ENCODE measurements at regions not wholly inside any gene's neighbourhood (a gene's known extent, or its start where the extent isn't known, plus 50 kb on each side); places are given as distances from the start of the nearest gene placed in this dataset.

- Histone ChIP-seq H3F3A (ENCODE audit: insufficient read depth) (no peaks in the 10 kb centered on the region), H3K4me2 (ENCODE audit: unreplicated experiment) (no peak overlapping the region), H4K20me1 (ENCODE audit: insufficient read depth) (no peaks in the 10 kb centered on the region), H3K27ac (no peak overlapping the region), H3K27me3 (replicated peaks; ENCODE audit: insufficient read depth) (no peaks in the 10 kb centered on the region), H2AFZ (no peak overlapping the region), H3K9ac (no peak overlapping the region), H3K36me3 (ENCODE audit: low read depth) (no peaks in the 10 kb centered on the region), H3K4me3 (no peak overlapping the region), H3K79me2 (ENCODE audit: insufficient read depth) (no peaks in the 10 kb centered on the region), H3K9me3 (ENCODE audit: low read depth) (no peaks in the 10 kb centered on the region), H3K9me2 (ENCODE audit: insufficient read depth) (no peaks in the 10 kb centered on the region), H3K4me1 (ENCODE audit: insufficient read depth) (no peaks in the 10 kb centered on the region)
- in situ Hi-C loops (cut with MboI): no loop called here
- 49 to 69% methylated on average over 5 of the region's 5 CpGs for WGBS, 2 experiments (ENCODE audit: low coverage in 1 of 2, low lambda C conversion rate in 2 of 2, missing lambda C conversion rate in 2 of 2)
- DNase-seq: no peak
- TF ChIP-seq EZH2phosphoT487 (IDR thresholded peaks at IDR 0.05; ENCODE audit: insufficient read depth, low read depth) (no peak), EZH2 (IDR thresholded peaks at IDR 0.05; ENCODE audit: insufficient read depth, poor library complexity, severe bottlenecking) (no peak)
Measured at GRCh38 chr2:57399057-57399456, 647.5 kb upstream of the VRK2 start.

- DNase-seq: no peak
- H3K4me1 ChIP-seq (ENCODE audit: insufficient read depth): no peaks in the 10 kb centered on the region
- no peaks in the 10 kb centered on the region; the same call in 1 of the 2 replicates for H3K27me3 ChIP-seq (replicated peaks; ENCODE audit: insufficient read depth)
- H3K9ac ChIP-seq: no peak overlapping the region
- in situ Hi-C loops (cut with MboI): no loop called here
- no peak overlapping the region for H3K4me2 ChIP-seq (ENCODE audit: unreplicated experiment)
- no peak for TF ChIP-seq EZH2phosphoT487 (IDR thresholded peaks at IDR 0.05; ENCODE audit: insufficient read depth, low read depth)
- TF ChIP-seq EZH2 (IDR thresholded peaks at IDR 0.05; ENCODE audit: insufficient read depth, poor library complexity, severe bottlenecking): no peak
- no peak overlapping the region for H3K4me3 ChIP-seq
- H2AFZ ChIP-seq: no peak overlapping the region
- H3K9me2 ChIP-seq (ENCODE audit: insufficient read depth): no peaks in the 10 kb centered on the region
- H3F3A ChIP-seq (ENCODE audit: insufficient read depth): no peaks in the 10 kb centered on the region
- H4K20me1 ChIP-seq (ENCODE audit: insufficient read depth): no peaks in the 10 kb centered on the region
- no peaks in the 10 kb centered on the region for H3K36me3 ChIP-seq (ENCODE audit: low read depth)
- no peaks in the 10 kb centered on the region for H3K9me3 ChIP-seq (ENCODE audit: low read depth)
- 38 to 39% methylated on average over 2 of the region's 2 CpGs for WGBS, 2 experiments (ENCODE audit: low coverage in 1 of 2, low lambda C conversion rate in 2 of 2, missing lambda C conversion rate in 2 of 2)
- H3K27ac ChIP-seq: no peak overlapping the region
- no peaks in the 10 kb centered on the region for H3K79me2 ChIP-seq (ENCODE audit: insufficient read depth)
Measured at GRCh38 chr2:57402096-57402495, 644.5 kb upstream of the VRK2 start.

GRCh38 chr2:57402755-57403154 is 643.9 kb upstream of the VRK2 start:
- in situ Hi-C loops (cut with MboI): no loop called here
- Histone ChIP-seq H3K79me2 (ENCODE audit: insufficient read depth) (no peaks in the 10 kb centered on the region), H2AFZ (no peak overlapping the region), H3K27me3 (replicated peaks; ENCODE audit: insufficient read depth) (no peaks in the 10 kb centered on the region; the same call in 1 of the 2 replicates), H3K9ac (no peak overlapping the region), H3K4me3 (no peak overlapping the region), H4K20me1 (ENCODE audit: insufficient read depth) (no peaks in the 10 kb centered on the region), H3K4me1 (ENCODE audit: insufficient read depth) (no peaks in the 10 kb centered on the region), H3K27ac (no peak overlapping the region), H3K4me2 (ENCODE audit: unreplicated experiment) (no peak overlapping the region), H3F3A (ENCODE audit: insufficient read depth) (no peaks in the 10 kb centered on the region), H3K9me2 (ENCODE audit: insufficient read depth) (no peaks in the 10 kb centered on the region), H3K36me3 (ENCODE audit: low read depth) (no peaks in the 10 kb centered on the region), H3K9me3 (ENCODE audit: low read depth) (no peaks in the 10 kb centered on the region)
- no peak for DNase-seq
- WGBS, 2 experiments (ENCODE audit: low coverage in 1 of 2, low lambda C conversion rate in 2 of 2, missing lambda C conversion rate in 2 of 2): 0% methylated on average over 1 of the region's 1 CpG
- TF ChIP-seq EZH2 (IDR thresholded peaks at IDR 0.05; ENCODE audit: insufficient read depth, poor library complexity, severe bottlenecking) (no peak), EZH2phosphoT487 (IDR thresholded peaks at IDR 0.05; ENCODE audit: insufficient read depth, low read depth) (no peak)

- Histone ChIP-seq H2AFZ (no peak overlapping the region), H3K9me3 (ENCODE audit: low read depth) (no peaks in the 10 kb centered on the region), H3K4me2 (ENCODE audit: unreplicated experiment) (no peak overlapping the region), H3K27me3 (replicated peaks; ENCODE audit: insufficient read depth) (no peaks in the 10 kb centered on the region; the same call in 1 of the 2 replicates), H3K9ac (no peak overlapping the region), H3K9me2 (ENCODE audit: insufficient read depth) (no peaks in the 10 kb centered on the region), H3K4me1 (ENCODE audit: insufficient read depth) (no peaks in the 10 kb centered on the region), H3K36me3 (ENCODE audit: low read depth) (no peaks in the 10 kb centered on the region), H3K27ac (no peak overlapping the region), H3K4me3 (no peak overlapping the region), H3F3A (ENCODE audit: insufficient read depth) (no peaks in the 10 kb centered on the region), H3K79me2 (ENCODE audit: insufficient read depth) (no peaks in the 10 kb centered on the region), H4K20me1 (ENCODE audit: insufficient read depth) (no peaks in the 10 kb centered on the region)
- 16 to 17% methylated on average over 1 of the region's 1 CpG for WGBS, 2 experiments (ENCODE audit: low coverage in 1 of 2, low lambda C conversion rate in 2 of 2, missing lambda C conversion rate in 2 of 2)
- in situ Hi-C loops (cut with MboI): no loop called here
- TF ChIP-seq EZH2 (IDR thresholded peaks at IDR 0.05; ENCODE audit: insufficient read depth, poor library complexity, severe bottlenecking): no peak
- no peak for TF ChIP-seq EZH2phosphoT487 (IDR thresholded peaks at IDR 0.05; ENCODE audit: insufficient read depth, low read depth)
- no peak for DNase-seq
Measured at GRCh38 chr2:57407772-57408201, 638.8 kb upstream of the VRK2 start.

- H3K4me3 ChIP-seq: no peak overlapping the region
- TF ChIP-seq EZH2 (IDR thresholded peaks at IDR 0.05; ENCODE audit: insufficient read depth, poor library complexity, severe bottlenecking) (no peak), EZH2phosphoT487 (IDR thresholded peaks at IDR 0.05; ENCODE audit: insufficient read depth, low read depth) (no peak)
- no peaks in the 10 kb centered on the region for H3K79me2 ChIP-seq (ENCODE audit: insufficient read depth)
- no peaks in the 10 kb centered on the region for H3K36me3 ChIP-seq (ENCODE audit: low read depth)
- no peaks in the 10 kb centered on the region for H3K4me1 ChIP-seq (ENCODE audit: insufficient read depth)
- 50 to 64% methylated on average over 1 of the region's 1 CpG for WGBS, 2 experiments (ENCODE audit: low coverage in 1 of 2, low lambda C conversion rate in 2 of 2, missing lambda C conversion rate in 2 of 2)
- no peaks in the 10 kb centered on the region for H3K9me2 ChIP-seq (ENCODE audit: insufficient read depth)
- no peak overlapping the region for H3K4me2 ChIP-seq (ENCODE audit: unreplicated experiment)
- no peaks in the 10 kb centered on the region for H3F3A ChIP-seq (ENCODE audit: insufficient read depth)
- H3K27ac ChIP-seq: no peak overlapping the region
- H2AFZ ChIP-seq: no peak overlapping the region
- no peaks in the 10 kb centered on the region for H3K9me3 ChIP-seq (ENCODE audit: low read depth)
- no peaks in the 10 kb centered on the region; the same call in 1 of the 2 replicates for H3K27me3 ChIP-seq (replicated peaks; ENCODE audit: insufficient read depth)
- no peak for DNase-seq
- no peaks in the 10 kb centered on the region for H4K20me1 ChIP-seq (ENCODE audit: insufficient read depth)
- H3K9ac ChIP-seq: no peak overlapping the region
- in situ Hi-C loops (cut with MboI): no loop called here
Measured at GRCh38 chr2:57408587-57408986, 638.0 kb upstream of the VRK2 start.

Data from GM23248 (cell line).